ENCODE measurements at regions not wholly inside any gene's neighbourhood (a gene's known extent, or its start where the extent isn't known, plus 50 kb on each side); places are given as distances from the start of the nearest gene placed in this dataset.

GRCh38 chr6:76593668-76594067 is 521.2 kb upstream of the IMPG1 start:
- intact Hi-C loops (cut with micrococcal nuclease; ENCODE audit: unreplicated experiment): no loop called here
- POLR2A ChIA-PET (ENCODE audit: unreplicated experiment): no interaction called here
- H3K9me3 ChIP-seq (ENCODE audit: insufficient read depth, low read depth): no peaks in the 10 kb centered on the region
- H3F3A ChIP-seq (ENCODE audit: insufficient read depth, low read depth): no peaks in the 10 kb centered on the region
- H3K36me3 ChIP-seq (ENCODE audit: low read depth): no peaks in the 10 kb centered on the region
- no peaks in the 10 kb centered on the region for H3K4me1 ChIP-seq (replicated peaks; ENCODE audit: insufficient read depth)
- no peak overlapping the region for H3K27ac ChIP-seq
- no peaks in the 10 kb centered on the region for H3K79me2 ChIP-seq (ENCODE audit: low read depth)
- H3K27me3 ChIP-seq (ENCODE audit: insufficient read depth, low read depth): no peaks in the 10 kb centered on the region
- H3K4me2 ChIP-seq: no peak overlapping the region
- CTCF ChIA-PET: no interaction called here
- H2AFZ ChIP-seq: no peak overlapping the region
- no peak for TF ChIP-seq EZH2 (IDR thresholded peaks at IDR 0.05; ENCODE audit: low read depth)
- no peak for TF ChIP-seq CTCF (conservative IDR thresholded peaks at IDR 0.05)
- no TSS peak for BruUV-seq (replicated peaks)
- no peaks in the 10 kb centered on the region for H4K20me1 ChIP-seq (ENCODE audit: insufficient read depth)
- no peak for DNase-seq
- no peaks in the 10 kb centered on the region for H3K9me2 ChIP-seq (ENCODE audit: insufficient read depth)
- H3K4me3 ChIP-seq: no peak overlapping the region

GRCh38 chr6:76592566-76592965 is 520.1 kb upstream of the IMPG1 start:
- Histone ChIP-seq H3K9me2 (ENCODE audit: insufficient read depth) (no peaks in the 10 kb centered on the region), H3K27me3 (ENCODE audit: insufficient read depth, low read depth) (no peaks in the 10 kb centered on the region), H3K9me3 (ENCODE audit: insufficient read depth, low read depth) (no peaks in the 10 kb centered on the region), H3K27ac (no peak overlapping the region), H3K4me1 (replicated peaks; ENCODE audit: insufficient read depth) (no peaks in the 10 kb centered on the region), H3K4me2 (no peak overlapping the region), H3K36me3 (ENCODE audit: low read depth) (no peaks in the 10 kb centered on the region), H2AFZ (no peak overlapping the region), H3F3A (ENCODE audit: insufficient read depth, low read depth) (no peaks in the 10 kb centered on the region), H3K79me2 (ENCODE audit: low read depth) (no peaks in the 10 kb centered on the region), H3K4me3 (no peak overlapping the region), H4K20me1 (ENCODE audit: insufficient read depth) (no peaks in the 10 kb centered on the region)
- TF ChIP-seq EZH2 (IDR thresholded peaks at IDR 0.05; ENCODE audit: low read depth): no peak
- no peak for TF ChIP-seq CTCF (conservative IDR thresholded peaks at IDR 0.05)
- POLR2A ChIA-PET (ENCODE audit: unreplicated experiment): no interaction called here
- no TSS peak for BruUV-seq (replicated peaks)
- DNase-seq: no peak
- intact Hi-C loops (cut with micrococcal nuclease; ENCODE audit: unreplicated experiment): no loop called here
- CTCF ChIA-PET: no interaction called here

- ChIA-PET POLR2A (ENCODE audit: unreplicated experiment) (no interaction called here), CTCF (no interaction called here)
- no peaks in the 10 kb centered on the region for H3K9me2 ChIP-seq (ENCODE audit: insufficient read depth)
Observed at GRCh38 chr6:76587271-76587670, 514.8 kb upstream of the IMPG1 start.

More at GRCh38 chr6:76587271-76587670, 514.8 kb upstream of the IMPG1 start:
- no peak for DNase-seq
- no TSS peak for BruUV-seq (replicated peaks)
- no peaks in the 10 kb centered on the region for H3K4me1 ChIP-seq (replicated peaks; ENCODE audit: insufficient read depth)
- intact Hi-C loops (cut with micrococcal nuclease; ENCODE audit: unreplicated experiment): no loop called here
- H3K27me3 ChIP-seq (ENCODE audit: insufficient read depth, low read depth): no peaks in the 10 kb centered on the region
- H3F3A ChIP-seq (ENCODE audit: insufficient read depth, low read depth): no peaks in the 10 kb centered on the region
- no peaks in the 10 kb centered on the region for H3K9me3 ChIP-seq (ENCODE audit: insufficient read depth, low read depth)
- H3K4me2 ChIP-seq: no peak overlapping the region
- no peak for TF ChIP-seq EZH2 (IDR thresholded peaks at IDR 0.05; ENCODE audit: low read depth)
- TF ChIP-seq CTCF (conservative IDR thresholded peaks at IDR 0.05): no peak
- no peaks in the 10 kb centered on the region for H3K36me3 ChIP-seq (ENCODE audit: low read depth)
- H3K79me2 ChIP-seq (ENCODE audit: low read depth): no peaks in the 10 kb centered on the region
- H3K4me3 ChIP-seq: no peak overlapping the region
- no peaks in the 10 kb centered on the region for H4K20me1 ChIP-seq (ENCODE audit: insufficient read depth)
- no peak overlapping the region for H3K27ac ChIP-seq
- H2AFZ ChIP-seq: no peak overlapping the region
